Neuronal stem cell (in vitro differentiated cells): ENCODE measurements at regions not wholly inside any gene's neighbourhood (a gene's known extent, or its start where the extent isn't known, plus 50 kb on each side); places are given as distances from the start of the nearest gene placed in this dataset.

ENCODE experiments used
- DNase-seq: peaks from one replicate; pipeline ENCODE4 v3.0.0-alpha.2; 2013; ENCODE audit warnings: low spot score
- H2AFZ ChIP-seq: one replicate; pipeline ENCODE4 v1.6.1; 2013; ENCODE audit warnings: mild to moderate bottlenecking, low read length, inconsistent platforms
- H2AK5ac ChIP-seq: 2 replicates; pipeline ENCODE4 v1.6.1; 2013; ENCODE audit warnings: low read depth, mild to moderate bottlenecking, inconsistent platforms, low read length, moderate library complexity, mixed read lengths
- H2BK120ac ChIP-seq: 2 replicates; pipeline ENCODE4 v1.6.1; 2013; ENCODE audit warnings: low read depth, mild to moderate bottlenecking, inconsistent platforms, low read length, moderate library complexity, mixed read lengths
- H2BK12ac ChIP-seq: one replicate; pipeline ENCODE4 v1.6.1; 2013; ENCODE audit warnings: low read length, inconsistent platforms
- H2BK15ac ChIP-seq: 2 replicates; pipeline ENCODE4 v1.6.1; 2013; ENCODE audit warnings: mild to moderate bottlenecking, low read length, inconsistent platforms, mixed read lengths
- H2BK5ac ChIP-seq: one replicate; pipeline ENCODE4 v1.6.1; 2013; ENCODE audit warnings: inconsistent platforms, mild to moderate bottlenecking, low read length, moderate library complexity
- H3K14ac ChIP-seq: one replicate; pipeline ENCODE4 v1.6.1; 2013; ENCODE audit warnings: low read length, inconsistent platforms
- H3K18ac ChIP-seq: 2 replicates; pipeline ENCODE4 v1.6.1; 2013; ENCODE audit warnings: low read length, inconsistent platforms
- H3K23ac ChIP-seq: 2 replicates; pipeline ENCODE4 v1.6.1; 2013; ENCODE audit warnings: low read depth, mild to moderate bottlenecking, mixed read lengths, low read length, inconsistent platforms; ENCODE audit not compliant: poor library complexity
- H3K27ac ChIP-seq: replicated peaks from 3 replicates; pipeline ENCODE4 v1.5.1; 2013; ENCODE audit warnings: low read length, inconsistent platforms
- H3K27me3 ChIP-seq, 3 experiments: 2 replicates each; pipeline ENCODE4 v1.6.1; 2013; ENCODE audit warnings: low read length in 3 of 3, mild to moderate bottlenecking in 2 of 3, inconsistent platforms in 1 of 3, low read depth in 1 of 3, mixed read lengths in 1 of 3, moderate library complexity in 1 of 3; ENCODE audit not compliant: control insufficient read depth in 3 of 3, insufficient read depth in 3 of 3
- H3K36me3 ChIP-seq, 2 donors: replicated peaks in 1 of 2; 2 replicates each; pipeline ENCODE4 v1.6.1; 2013; ENCODE audit warnings: low read length in 2 of 2; ENCODE audit not compliant: control insufficient read depth in 2 of 2, insufficient read depth in 2 of 2
- H3K4ac ChIP-seq: 2 replicates; pipeline ENCODE4 v1.6.1; 2013; ENCODE audit warnings: inconsistent platforms, mild to moderate bottlenecking, low read length, moderate library complexity
- H3K4me1 ChIP-seq, 2 donors: 1 replicate in 1 of 2; 2 replicates in 1 of 2; pipeline ENCODE4 v1.6.1; 2013; ENCODE audit warnings: low read length in 2 of 2, low read depth in 1 of 2; ENCODE audit not compliant: control insufficient read depth in 2 of 2, insufficient read depth in 1 of 2
- H3K4me2 ChIP-seq: one replicate; pipeline ENCODE4 v1.6.1; 2013; ENCODE audit warnings: mild to moderate bottlenecking, low read length, inconsistent platforms; ENCODE audit not compliant: insufficient read depth, poor library complexity, severe bottlenecking
- H3K4me3 ChIP-seq, 2 donors: 2 replicates each; pipeline ENCODE4 v1.5.1; 2013; ENCODE audit warnings: low read length in 2 of 2, mild to moderate bottlenecking in 2 of 2, inconsistent platforms in 1 of 2, moderate library complexity in 1 of 2
- H3K79me1 ChIP-seq: one replicate; pipeline ENCODE4 v1.6.1; 2013; ENCODE audit warnings: low read depth, mild to moderate bottlenecking, inconsistent platforms, low read length, moderate library complexity
- H3K9ac ChIP-seq: one replicate; pipeline ENCODE4 v1.6.1; 2013; ENCODE audit warnings: mild to moderate bottlenecking, low read depth, low read length, inconsistent platforms; ENCODE audit not compliant: poor library complexity
- H3K9me3 ChIP-seq, 2 donors: replicated peaks in 1 of 2; 2 replicates each; pipeline versions ENCODE3 to v1.6.1; 2013; ENCODE audit warnings: low read length in 2 of 2, mild to moderate bottlenecking in 2 of 2, inconsistent platforms in 1 of 2, low read depth in 1 of 2, mixed read lengths in 1 of 2, moderate library complexity in 1 of 2; ENCODE audit not compliant: control insufficient read depth in 2 of 2, insufficient read depth in 1 of 2
- H4K8ac ChIP-seq: one replicate; pipeline ENCODE4 v1.6.1; 2013; ENCODE audit warnings: low read depth, mild to moderate bottlenecking, inconsistent platforms, low read length, moderate library complexity
- H4K91ac ChIP-seq: one replicate; pipeline ENCODE4 v1.6.1; 2013; ENCODE audit warnings: low read length, low read depth, mild to moderate bottlenecking, inconsistent platforms; ENCODE audit not compliant: poor library complexity
- WGBS, 2 donors: extraction: QIAGEN DNeasy Blood & Tissue Kit; methylation state at CpG; one replicate each; pipeline ENCODE4 v1.1.7; 2013; ENCODE audit warnings: missing lambda C conversion rate in 2 of 2, mixed read lengths in 1 of 2; ENCODE audit not compliant: insufficient read length in 2 of 2, insufficient replicate concordance in 1 of 2; ENCODE audit errors: extremely low coverage in 2 of 2; 5-methylcytosine and 5-hydroxymethylcytosine counted together

DNA sequence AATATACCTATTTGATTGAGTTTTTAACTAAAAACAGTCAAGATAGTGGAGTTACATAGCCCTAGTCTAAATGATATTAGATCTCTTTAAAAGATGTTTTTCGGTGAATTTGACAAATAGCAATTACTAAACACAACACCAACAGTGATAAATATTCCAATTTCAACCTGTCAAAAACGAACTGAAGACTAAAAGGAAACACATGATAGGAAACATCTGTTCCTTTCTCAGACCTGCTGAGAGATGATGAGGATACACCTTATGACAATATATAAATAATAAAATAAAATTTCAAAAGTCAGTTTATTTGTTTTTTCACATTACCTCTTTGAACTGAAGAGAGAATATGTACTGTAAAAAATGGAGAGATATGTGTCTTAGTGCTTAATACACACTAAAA, 232.7 kb downstream of the RASSF9 start:
- H2BK12ac ChIP-seq, result no peak overlapping the region
- no CpG with 5 or more reads among the region's 2 CpGs for WGBS, 2 donors

DNA sequence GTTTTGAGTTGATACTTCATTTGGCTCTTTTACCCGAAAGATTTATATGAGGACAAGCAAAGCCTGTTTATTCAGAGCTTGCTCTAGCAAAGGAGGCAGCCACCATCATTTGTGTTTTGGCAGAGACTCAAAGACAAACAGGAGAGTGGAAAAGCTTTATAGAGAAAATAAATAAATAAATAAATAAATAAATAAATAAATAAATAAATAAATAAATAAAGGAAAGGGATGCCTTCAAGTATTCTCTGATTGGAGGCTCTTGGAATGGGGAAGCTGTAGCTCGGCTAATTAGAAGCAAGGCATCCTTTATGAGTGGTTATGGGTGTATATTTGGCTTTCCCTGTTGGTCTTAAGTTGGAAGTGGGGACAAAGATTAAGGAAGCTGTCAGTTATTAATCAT, 229.8 kb downstream of the RASSF9 start:
- Histone ChIP-seq H3K23ac (no peak overlapping the region), H3K9ac (no peak overlapping the region), H3K9me3 (no peaks in the 10 kb centered on the region), H3K4ac (no peak overlapping the region), H2BK12ac (no peak overlapping the region), H2BK5ac (no peak overlapping the region), H3K4me2 (no peak overlapping the region), H3K36me3 (no peaks in the 10 kb centered on the region), H2BK15ac (no peak overlapping the region), H2AK5ac (no peak overlapping the region), H4K8ac (no peak overlapping the region), H2AFZ (no peak overlapping the region), H3K18ac (no peak overlapping the region), H3K27ac (no peak overlapping the region), H3K27me3 (no peaks in the 10 kb centered on the region), H2BK120ac (no peak overlapping the region), H3K79me1 (no peaks in the 10 kb centered on the region), H3K4me3 (no peak overlapping the region), H3K4me1 (no peaks in the 10 kb centered on the region), H3K14ac (no peak overlapping the region), H4K91ac (no peak overlapping the region)
- no peak for DNase-seq
- no CpG with 5 or more reads among the region's 2 CpGs for WGBS, 2 donors

More for the DNA sequence above, 232.7 kb downstream of the RASSF9 start:
- H4K8ac ChIP-seq, result no peak overlapping the region
- no peaks in the 10 kb centered on the region for H3K27me3 ChIP-seq
- no peak overlapping the region for H3K9ac ChIP-seq
- no peak overlapping the region for H3K14ac ChIP-seq
- no peaks in the 10 kb centered on the region for H3K4me1 ChIP-seq
- no peak overlapping the region for H2AFZ ChIP-seq
- H3K23ac ChIP-seq, result no peak overlapping the region
- H2BK5ac ChIP-seq, result no peak overlapping the region
- no peaks in the 10 kb centered on the region for H3K79me1 ChIP-seq
- no peak overlapping the region for H2AK5ac ChIP-seq
- no peak overlapping the region for H3K4me3 ChIP-seq
- no peak overlapping the region for H3K4me2 ChIP-seq
- no peak overlapping the region for H2BK15ac ChIP-seq
- H3K27ac ChIP-seq, result no peak overlapping the region
- no peak overlapping the region for H3K18ac ChIP-seq
- no peaks in the 10 kb centered on the region for H3K9me3 ChIP-seq
- H3K4ac ChIP-seq, result no peak overlapping the region
- no peak overlapping the region for H4K91ac ChIP-seq
- DNase-seq, result no peak
- H3K36me3 ChIP-seq, result no peaks in the 10 kb centered on the region
- H2BK120ac ChIP-seq, result no peak overlapping the region

GRCh38 chr12:85609778-85610177, 226.4 kb downstream of the RASSF9 start:
- no peak overlapping the region for H2BK12ac ChIP-seq
- WGBS, 2 donors, result no CpG with 5 or more reads among the region's 2 CpGs

DNA sequence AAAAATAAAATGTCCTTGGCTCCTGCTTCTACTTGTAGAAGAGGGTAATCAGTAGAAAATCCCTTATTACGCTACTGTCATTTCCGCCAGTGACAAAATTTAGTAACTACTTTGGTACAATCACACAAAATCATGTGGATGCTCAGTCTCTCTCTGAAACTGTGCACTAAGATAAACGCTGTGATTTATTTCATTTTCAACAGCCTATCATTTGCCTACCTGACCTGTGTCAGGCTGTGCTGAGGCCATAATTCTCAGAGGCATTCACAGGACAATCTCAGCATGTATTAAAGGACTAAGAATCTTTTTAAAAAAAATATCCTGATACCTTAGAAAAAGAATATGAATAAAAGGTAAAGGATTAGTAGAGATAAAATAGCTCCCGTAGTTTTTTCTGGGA, 226.0 kb downstream of the RASSF9 start:
- H3K4me2 ChIP-seq, result no peak overlapping the region
- no peak overlapping the region for H3K9ac ChIP-seq
- H3K18ac ChIP-seq, result no peak overlapping the region
- H3K4me1 ChIP-seq, result no peaks in the 10 kb centered on the region
- no peak overlapping the region for H2AK5ac ChIP-seq
- H2BK5ac ChIP-seq, result no peak overlapping the region
- no peak overlapping the region for H2BK120ac ChIP-seq
- no peak overlapping the region for H3K23ac ChIP-seq
- no CpG with 5 or more reads among the region's 4 CpGs for WGBS, 2 donors
- no peak overlapping the region for H2BK12ac ChIP-seq
- H3K4me3 ChIP-seq, result no peak overlapping the region
- H4K91ac ChIP-seq, result no peak overlapping the region
- no peak overlapping the region for H4K8ac ChIP-seq
- H2AFZ ChIP-seq, result no peak overlapping the region
- no peak overlapping the region for H3K14ac ChIP-seq
- DNase-seq, result no peak
- no peaks in the 10 kb centered on the region for H3K9me3 ChIP-seq
- no peaks in the 10 kb centered on the region for H3K36me3 ChIP-seq
- no peak overlapping the region for H3K4ac ChIP-seq
- no peaks in the 10 kb centered on the region for H3K27me3 ChIP-seq
- no peaks in the 10 kb centered on the region for H3K79me1 ChIP-seq
- H3K27ac ChIP-seq, result no peak overlapping the region
- H2BK15ac ChIP-seq, result no peak overlapping the region

More at GRCh38 chr12:85609778-85610177, 226.4 kb downstream of the RASSF9 start:
- Histone ChIP-seq H3K14ac (no peak overlapping the region), H4K8ac (no peak overlapping the region), H3K4me3 (no peak overlapping the region), H2BK5ac (no peak overlapping the region), H3K4me1 (no peaks in the 10 kb centered on the region), H3K23ac (no peak overlapping the region), H2BK15ac (no peak overlapping the region), H3K36me3 (no peaks in the 10 kb centered on the region), H2AK5ac (no peak overlapping the region), H3K4ac (no peak overlapping the region), H3K27ac (no peak overlapping the region), H3K4me2 (no peak overlapping the region), H2AFZ (no peak overlapping the region), H3K27me3 (no peaks in the 10 kb centered on the region), H3K79me1 (no peaks in the 10 kb centered on the region), H2BK120ac (no peak overlapping the region), H4K91ac (no peak overlapping the region), H3K9ac (no peak overlapping the region), H3K18ac (no peak overlapping the region), H3K9me3 (no peaks in the 10 kb centered on the region)
- no peak for DNase-seq
